GM21619 (cell line): ENCODE measurements at regions not wholly inside any gene's neighbourhood (a gene's known extent, or its start where the extent isn't known, plus 50 kb on each side); places are given as distances from the start of the nearest gene placed in this dataset.

ENCODE experiments used
- ATAC-seq: cut with Tn5 transposase; IDR thresholded peaks from one replicate; pipeline ENCODE4 v1.9.1; 2021; ENCODE audit not compliant: unreplicated experiment

DNA sequence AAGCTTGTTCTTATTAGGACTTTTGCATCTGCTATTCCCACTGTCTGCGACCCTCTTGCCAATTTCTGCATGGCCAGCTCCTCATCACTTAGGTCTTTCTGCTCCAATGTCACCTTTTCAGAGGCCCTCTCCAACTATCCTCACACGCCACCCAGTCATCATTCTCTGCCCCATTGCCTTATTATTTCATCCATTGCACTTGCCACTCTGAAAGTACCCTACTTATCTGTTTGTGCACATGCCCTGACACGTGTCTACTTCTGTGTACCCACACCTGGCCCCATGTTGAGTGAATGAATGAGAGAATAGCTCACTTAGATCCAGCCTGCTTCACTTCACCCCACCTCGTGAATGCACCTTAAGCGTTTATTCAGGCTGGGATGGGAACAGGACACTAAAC lies 218.7 kb upstream of the TBX3 start:
- ATAC-seq, result no peak

DNA sequence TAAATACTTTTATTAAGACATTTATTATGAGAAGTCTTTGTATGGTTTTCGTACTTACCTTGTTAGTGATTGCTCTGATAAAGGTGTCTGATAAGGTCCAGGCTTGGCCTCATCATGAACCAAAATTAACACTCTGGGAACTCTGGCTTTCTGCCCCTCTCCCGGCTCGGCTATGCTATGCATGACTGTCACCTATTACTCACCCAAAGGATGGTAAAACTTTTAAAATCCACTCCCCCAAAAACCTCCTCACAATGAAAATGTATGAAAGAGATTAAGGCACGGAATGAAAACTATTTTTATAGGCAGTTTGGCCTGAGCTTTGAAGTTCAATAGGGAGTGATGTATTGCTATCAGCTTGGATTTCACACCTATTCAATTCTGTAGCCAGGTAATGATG lies 217.3 kb upstream of the TBX3 start:
- no peak for ATAC-seq

DNA sequence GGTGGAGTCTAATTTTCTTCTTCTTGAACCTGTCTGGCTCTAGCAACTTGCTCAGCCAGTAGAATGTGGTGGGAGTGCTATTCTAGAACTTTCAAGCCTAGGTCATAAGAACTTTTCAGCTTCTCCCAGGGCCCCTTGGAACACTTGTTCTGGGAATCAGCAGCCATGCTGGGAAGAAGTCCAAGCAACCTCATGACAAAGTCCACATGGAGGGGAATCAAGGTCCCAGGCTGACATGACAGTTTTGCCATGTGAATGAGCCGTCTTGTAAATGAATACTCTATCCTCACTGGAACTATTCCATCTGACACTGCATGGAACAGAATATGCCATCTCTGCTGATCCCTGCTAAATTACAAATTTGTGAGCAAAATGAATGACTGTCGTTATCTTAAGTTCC lies 214.2 kb upstream of the TBX3 start:
- no peak for ATAC-seq

DNA sequence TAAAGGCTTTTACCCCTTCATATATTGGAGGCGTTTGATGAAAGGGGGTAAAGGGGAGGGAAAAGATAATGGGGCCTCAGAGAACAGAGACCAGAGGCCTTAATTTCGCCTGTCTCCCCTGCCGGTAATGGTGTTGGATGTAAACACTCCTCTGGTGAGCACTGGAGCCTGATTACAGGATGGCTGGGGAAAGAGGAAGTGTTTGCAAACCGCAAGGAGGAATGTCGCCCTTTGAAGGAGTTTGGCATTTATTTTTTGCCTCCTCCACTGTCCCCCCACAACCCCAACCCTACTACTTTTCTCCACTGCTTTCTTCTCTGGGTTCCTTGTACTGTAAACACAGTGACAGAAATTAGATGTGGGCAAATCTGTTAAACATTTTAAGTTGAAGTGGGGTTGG lies 211.9 kb upstream of the TBX3 start:
- no peak for ATAC-seq

DNA sequence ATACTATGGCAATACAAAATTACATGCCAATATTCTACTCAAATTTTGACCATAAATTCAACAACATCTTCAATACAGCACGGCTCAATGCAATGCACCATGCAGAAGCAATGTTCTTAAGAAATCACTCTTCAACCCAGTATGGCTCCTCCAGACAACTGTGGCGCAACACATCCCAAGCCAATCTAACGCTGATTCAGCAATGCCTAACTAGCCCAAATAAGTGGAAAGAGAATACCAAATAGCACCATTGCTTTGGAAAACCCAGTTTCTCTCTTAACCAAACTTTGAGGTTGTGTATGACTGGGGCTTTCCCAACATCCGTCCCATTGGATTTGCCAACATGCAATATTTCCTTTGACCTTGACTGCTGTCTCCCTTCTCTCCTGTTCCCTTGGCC lies 211.1 kb upstream of the TBX3 start:
- ATAC-seq, result no peak

DNA sequence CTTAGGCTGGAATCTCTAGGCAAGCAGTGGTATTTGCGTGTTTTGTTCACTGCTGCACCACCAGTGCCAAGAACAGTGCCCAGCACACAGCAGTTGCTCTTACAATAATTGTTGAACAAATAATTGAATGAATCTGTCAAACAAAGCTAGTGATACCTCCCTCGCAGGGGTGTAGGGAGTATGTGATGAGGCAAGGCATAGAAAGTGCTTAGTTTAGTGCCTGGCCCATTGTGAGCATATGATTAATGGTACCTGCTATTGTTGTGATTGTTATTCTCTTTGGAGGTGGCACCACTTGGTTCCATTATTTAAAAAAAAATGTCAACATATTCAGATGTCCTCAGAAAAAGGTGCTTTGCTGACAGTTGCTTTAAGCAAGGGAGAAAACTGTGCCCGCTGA lies 210.1 kb upstream of the TBX3 start:
- ATAC-seq, result no peak

DNA sequence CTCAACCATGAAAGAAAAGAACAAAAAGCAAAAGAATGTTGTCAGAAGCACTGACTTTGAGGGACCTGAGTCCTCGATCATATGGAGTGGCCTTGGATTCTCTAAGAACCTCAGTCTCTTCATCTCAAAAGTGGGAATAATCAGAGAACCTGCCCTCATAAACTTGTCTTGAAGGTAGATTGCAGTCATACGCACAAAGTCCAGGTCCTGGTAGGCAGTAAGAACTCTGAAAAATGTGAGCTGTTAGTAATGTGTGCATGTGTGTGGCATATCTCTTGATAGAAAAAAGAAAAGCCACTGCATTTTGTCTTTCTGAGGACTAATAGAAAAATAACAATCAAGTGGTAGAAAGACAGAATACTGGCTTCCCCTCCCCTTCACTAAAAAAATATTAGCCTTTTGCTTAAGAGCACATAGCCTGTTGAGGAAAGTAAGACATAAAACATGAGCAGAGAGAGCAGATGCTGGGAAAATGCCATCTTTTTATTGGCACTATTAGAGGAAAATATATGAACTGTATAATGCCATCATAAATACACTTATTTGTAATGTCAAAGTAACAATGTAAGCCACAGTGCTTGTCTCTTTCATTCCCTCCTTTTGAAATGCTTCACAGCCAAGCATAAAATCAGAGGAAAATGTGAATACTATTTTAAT lies 205.1 kb upstream of the TBX3 start:
- ATAC-seq, result no peak

DNA sequence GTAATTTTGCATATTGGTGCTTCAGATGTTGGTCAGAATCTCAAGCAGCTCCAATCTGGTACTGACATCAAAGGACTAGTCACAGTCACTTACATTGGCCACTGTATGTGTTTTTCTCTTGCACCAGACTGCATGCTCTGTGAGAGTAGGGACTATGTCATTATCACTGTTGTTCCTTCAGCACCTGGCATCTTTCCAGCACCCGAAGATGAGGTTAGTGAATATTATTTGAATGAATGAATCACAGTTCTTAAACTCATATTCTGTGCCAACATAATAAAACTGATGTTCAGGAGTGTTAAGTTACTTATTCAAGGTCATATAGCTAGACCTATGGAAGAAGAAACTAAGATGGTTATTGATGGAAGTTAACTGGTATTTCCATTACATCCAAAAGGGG lies 204.5 kb upstream of the TBX3 start:
- no peak for ATAC-seq

DNA sequence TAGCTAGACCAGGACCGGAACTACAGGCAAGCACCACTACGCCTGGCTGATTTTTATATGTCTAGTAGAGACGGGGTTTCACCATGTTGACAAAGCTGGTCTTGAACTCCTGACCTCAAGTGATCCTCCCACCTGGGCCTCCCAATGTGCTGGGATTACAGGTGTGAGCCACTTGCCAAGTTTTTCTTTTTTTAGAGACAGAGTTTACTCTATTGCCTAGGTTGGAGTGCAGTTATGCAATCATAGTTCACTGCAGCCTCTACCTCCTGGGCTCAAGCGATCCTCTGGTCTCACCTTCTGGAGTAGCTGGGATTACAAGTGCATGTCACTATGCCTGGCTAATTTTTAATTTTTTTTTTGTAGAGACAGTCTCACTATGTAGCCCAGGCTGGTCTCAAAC lies 201.5 kb upstream of the TBX3 start:
- no peak for ATAC-seq

DNA sequence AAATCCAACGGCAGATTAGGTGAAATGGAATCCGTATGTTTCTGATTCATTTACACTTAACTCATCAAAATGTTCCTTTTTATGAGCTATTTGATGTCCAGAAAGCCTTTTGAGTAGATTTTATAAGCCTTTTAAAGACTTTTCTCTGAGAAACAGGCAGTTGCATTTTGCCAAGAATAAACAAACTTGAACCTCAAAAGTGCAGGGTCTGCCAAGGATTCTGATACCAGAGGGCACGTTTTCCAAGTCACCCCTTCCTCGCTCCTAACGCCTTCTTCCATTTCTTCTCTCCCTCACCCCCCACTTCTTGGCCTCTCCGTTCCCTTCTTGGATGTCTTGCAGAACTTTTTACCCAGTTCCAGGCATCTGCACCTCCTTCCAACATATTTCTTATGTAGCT lies 200.6 kb upstream of the TBX3 start:
- ATAC-seq, result no peak

DNA sequence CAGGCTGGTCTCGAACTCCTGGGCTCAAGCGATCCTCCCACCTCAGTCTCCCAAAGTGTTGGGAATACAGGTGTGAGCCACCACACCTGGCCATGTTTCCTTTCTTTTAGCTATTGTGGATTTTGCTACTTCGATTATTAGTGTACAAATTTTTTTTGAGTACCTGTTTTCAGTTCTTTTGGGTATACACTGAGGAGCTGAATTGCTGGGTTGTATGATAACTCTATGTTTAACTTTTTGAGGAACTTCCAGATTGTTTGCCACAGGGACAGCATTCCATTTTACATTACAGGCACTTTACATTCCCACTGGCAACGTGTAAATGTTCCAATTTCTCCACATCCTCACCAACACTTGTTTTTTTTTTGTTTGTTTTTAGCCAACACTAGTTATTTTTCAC lies 198.1 kb upstream of the TBX3 start:
- no peak for ATAC-seq

DNA sequence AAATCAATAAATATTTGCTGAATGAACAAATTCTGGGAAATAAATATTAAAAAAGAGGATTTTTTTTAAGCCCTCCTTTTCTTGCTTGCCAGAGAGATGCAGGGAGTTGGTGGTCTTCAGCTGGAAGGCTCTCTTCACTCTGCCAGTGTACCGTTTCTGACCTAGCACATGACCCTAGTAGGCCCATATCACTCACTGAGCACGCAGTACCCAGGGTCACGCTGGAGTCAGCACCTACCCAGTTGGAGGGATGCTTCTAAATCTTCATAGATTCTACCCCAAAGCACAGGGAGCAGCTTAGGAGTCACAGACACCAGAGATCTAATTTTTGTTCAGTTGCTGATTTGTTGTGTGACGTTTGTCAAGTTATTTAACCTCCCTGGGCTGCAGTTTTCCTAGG lies 195.4 kb upstream of the TBX3 start:
- no peak for ATAC-seq

DNA sequence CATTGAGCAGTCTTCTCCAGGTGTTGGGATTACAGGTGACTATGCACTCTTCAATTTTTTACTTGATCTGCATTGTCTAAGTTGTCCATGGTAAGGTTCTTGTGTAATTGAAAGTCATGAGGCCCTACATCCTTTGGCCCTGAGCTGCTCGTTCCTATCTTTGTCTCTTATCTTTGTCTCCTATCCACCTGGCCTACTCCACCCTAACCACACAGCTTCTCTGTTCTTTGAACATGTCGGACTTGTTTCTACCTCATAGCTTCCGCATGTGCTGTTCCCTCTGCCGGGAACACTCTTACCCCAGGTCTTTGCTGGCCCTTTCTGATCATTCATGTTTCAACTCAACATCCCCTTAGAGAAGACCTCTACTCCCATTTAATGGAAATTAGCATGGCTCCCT lies 194.8 kb upstream of the TBX3 start:
- no peak for ATAC-seq

DNA sequence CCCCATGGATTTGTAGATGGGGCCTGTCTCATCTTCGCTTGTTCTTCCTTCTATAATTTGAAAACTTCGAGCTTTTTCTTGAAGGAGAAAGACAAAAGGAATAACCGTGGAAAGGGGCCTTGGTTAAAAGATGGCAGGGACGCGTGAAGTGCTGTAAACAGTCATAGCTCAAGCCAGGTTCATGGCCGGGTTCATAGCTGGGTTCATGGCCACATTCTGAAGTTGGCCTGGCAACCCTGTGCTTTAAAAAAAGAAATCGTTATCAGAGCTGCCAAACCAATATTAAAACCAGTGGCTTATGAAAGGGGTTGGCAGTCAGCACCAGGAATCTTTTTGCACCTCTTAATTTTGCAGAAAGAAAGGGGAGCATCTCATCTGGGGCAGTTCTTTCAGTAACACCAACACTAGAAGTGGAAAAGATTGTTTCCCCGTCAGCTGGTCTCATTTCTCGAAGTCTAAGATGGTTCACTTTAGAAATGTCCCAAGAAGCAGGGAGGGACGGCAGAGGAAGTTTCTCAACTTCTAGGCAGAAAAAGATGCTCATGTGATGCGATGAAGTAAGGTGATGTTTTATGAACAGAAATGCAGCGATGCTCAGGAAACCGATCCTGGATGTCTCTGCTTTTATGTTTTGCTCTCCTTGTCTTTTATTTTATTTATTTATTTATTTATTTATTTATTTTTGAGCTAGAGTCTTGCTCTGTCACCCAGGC lies 193.1 kb upstream of the TBX3 start:
- no peak for ATAC-seq

DNA sequence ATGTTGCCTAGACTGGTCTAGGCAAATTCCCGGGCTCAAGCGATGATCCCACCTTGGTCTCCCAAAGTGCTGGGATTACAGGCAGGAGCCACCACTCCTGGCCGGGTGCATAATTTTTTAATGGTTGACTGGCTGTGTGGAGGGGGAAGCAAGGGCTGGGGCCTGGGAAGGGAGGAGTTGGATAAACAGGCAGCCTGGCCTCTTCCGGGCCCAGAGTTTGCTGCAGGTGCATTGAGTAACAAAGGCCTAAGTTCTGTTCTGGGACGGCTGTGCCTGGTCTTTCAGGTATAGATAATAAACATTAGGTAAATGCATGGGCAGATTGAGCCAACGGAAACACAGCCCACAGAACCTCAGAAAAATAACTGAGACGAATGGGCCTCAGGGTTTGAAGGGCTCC lies 191.3 kb upstream of the TBX3 start:
- no peak for ATAC-seq

DNA sequence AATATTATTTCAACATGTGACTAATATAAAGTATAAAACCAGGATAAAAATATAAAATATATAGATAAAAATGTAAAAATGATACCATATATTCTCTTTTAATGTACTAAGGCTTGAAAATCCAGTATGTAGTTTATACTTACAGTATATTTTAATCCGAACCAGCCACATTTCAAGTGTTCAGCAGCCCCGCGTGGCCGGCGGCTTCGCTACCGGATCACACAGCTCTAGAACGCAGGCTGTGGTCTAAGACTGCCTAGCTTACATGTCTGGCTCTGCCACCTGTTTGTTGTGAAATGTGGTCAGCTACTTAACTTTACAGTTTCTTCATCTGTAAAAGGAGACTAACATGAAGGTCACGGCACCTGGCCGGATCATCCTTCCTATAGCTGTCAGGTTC lies 189.7 kb upstream of the TBX3 start:
- no peak for ATAC-seq

DNA sequence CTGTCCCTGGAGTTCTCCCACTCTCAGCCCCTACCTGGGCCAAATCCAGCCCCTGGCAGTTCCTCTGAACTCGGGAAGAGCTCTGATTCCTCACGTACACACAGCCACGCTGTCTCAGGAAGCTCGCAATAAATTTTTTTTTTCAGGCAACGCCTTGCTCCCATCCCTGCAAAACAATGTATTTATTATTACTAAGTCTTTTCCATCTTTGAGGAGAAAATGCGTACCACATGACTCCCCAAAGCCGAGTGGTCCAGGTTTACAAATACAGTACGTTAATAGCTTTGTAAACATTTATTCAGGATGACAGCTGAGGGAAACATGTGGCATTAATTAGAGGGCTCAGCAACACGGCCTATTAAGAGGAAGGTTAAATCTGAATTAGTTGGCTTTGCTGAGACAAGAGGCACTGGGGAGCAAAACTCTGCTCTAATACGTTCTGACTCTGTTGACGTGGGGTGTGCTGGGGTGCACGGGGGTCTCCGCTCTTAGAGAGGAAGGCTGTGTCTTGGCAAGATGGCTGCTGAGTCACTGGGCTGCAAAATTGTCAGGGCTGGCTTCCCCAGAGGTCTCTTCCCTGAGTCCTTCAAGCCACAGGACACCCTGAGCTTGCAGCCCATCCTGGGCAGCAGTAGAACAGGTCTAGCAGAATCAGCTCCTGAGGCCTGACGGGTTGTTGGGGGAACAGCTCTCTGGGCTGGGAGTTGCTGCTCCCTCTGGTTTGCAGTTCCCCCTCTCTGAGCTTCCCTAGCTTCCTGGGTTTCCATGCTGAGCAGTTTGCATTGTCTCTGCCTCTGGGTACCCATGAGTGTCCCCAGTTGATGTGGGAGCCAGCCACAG lies 185.2 kb upstream of the TBX3 start:
- ATAC-seq, result no peak

DNA sequence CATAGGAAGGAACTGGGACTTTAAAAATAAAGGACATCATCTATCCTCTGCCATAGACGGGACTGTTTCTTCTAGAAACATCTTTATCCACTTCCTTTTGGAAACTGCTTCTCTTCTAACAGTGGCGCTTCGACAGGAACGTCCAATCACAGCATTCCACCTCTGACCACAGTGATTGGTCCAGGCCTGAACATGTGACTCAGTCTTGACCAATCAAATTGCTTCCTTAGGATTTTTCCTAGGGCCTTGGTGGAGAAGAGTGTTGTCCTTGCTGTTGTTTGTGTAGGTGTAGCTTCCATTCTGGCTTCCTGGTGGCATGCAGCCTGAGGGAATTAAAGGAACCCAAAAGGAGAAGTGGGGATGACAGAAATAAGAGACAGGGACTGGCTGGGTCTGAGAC lies 182.4 kb upstream of the TBX3 start:
- no peak for ATAC-seq

DNA sequence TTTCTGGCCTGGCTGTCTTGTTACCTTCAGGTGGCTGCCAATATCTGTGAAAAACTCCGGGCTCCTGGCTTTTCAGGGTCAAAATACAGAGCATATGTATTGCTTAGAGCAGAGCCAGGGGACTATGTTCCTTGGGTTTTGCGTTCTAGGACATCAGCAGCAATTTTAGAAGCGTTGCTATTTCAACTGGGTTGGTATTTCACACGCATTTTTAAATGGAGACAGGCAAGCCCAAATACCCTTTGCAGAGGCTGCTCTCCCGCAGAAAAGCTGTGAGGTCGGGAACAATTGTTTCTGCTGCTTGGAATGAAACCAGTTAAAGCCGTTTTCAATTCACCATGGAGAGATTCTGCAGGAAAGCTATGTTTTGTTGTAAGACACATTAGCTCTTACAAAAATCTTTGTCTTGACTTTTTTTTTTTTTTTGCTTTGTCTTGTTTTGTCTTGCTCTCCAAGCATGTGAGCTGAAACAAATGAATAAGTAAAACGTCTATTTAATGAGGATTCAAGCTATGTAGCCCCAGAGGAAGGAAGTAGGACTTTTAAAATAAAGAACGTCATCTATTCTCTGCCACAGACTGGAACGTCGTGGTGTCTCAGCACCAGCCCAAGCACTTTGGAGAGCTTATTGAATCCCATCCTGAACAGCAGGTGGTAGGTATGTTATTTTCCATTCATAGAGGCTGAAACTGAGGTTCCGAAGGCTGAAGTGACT lies 181.0 kb upstream of the TBX3 start:
- no peak for ATAC-seq

DNA sequence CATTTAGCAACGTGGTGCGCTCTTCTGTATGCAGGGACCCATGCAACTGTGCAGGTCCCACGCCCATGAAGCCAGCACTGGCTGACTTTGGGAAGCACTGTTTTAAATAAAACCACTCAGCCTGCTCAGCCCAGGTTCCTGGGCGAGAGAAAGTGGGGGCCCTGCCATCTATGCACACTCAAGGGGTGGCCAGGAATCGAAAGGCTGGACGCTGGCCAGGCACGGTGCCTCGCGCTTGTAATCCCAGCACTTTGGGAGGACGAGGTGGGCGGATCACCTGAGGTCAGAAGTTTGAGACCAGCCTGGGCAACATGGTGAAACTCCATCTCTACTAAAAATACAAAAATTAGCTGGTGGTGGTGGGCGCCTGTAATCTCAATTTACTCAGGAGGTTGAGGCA lies 179.9 kb upstream of the TBX3 start:
- ATAC-seq, result no peak

DNA sequence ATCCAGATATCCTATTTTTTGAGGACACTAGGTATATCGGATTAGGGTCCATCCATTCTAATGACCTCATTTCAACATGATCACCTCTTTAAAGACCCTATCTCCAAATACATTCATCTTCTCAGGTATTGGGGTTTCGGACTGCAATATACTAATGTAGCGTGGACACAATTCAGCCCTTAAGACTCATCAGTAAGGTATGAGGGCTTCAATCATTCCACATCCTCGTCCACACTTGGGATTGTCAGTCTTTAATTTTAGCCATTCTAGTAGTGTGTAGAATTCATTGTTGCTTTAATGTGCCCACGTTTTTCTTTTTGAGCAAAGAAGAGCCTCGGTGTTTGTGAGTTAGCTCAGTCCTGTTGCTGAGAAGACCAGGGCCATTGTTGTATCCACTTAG lies 177.0 kb upstream of the TBX3 start:
- ATAC-seq, result no peak
